ENCODE measurements at regions not wholly inside any gene's neighbourhood (a gene's known extent, or its start where the extent isn't known, plus 50 kb on each side); places are given as distances from the start of the nearest gene placed in this dataset.

DNA sequence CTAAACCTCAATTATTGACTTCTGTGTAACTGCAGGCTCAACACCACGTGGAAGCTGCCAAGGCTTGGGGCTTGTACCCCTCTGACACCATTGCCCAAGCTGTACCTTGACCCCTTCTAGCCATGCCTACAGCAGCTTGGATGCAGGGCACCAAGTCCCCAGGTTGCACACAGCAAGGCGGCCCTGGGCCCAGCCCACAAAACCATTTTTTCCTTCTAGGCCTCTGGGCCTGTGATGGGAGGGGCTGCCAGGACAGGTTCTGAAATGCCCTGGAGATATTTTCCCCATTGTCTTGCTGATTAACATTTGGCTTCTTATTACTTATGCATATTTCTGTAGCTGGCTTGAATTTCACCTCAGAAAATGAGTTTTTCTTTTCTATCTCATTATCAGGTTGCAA is 610.0 kb upstream of the LRRN3 start:
- Histone ChIP-seq H3K4me3 (ENCODE audit: low read depth, low read length) (no peak overlapping the region), H3K27ac (ENCODE audit: extremely low read depth, low read depth, low read length) (no peak overlapping the region), H3K4me1 (ENCODE audit: control insufficient read depth, insufficient read depth, low read length) (no peaks in the 10 kb centered on the region), H3K36me3 (ENCODE audit: control insufficient read depth in 2 of 2, insufficient read depth in 1 of 2, low read length in 2 of 2) (no peaks in the 10 kb centered on the region), H3K9me3 (ENCODE audit: control insufficient read depth, insufficient read depth, low read depth, low read length) (no peaks in the 10 kb centered on the region)
- ChIA-PET POLR2A (no interaction called here), CTCF (no interaction called here)
- TF ChIP-seq ZNF311 (tag by site-specific recombination; IDR thresholded peaks at IDR 0.05; ENCODE audit: borderline replicate concordance) (no peak), ZNF585B (tag by site-specific recombination; IDR thresholded peaks at IDR 0.05) (peak; percentile 87)

DNA sequence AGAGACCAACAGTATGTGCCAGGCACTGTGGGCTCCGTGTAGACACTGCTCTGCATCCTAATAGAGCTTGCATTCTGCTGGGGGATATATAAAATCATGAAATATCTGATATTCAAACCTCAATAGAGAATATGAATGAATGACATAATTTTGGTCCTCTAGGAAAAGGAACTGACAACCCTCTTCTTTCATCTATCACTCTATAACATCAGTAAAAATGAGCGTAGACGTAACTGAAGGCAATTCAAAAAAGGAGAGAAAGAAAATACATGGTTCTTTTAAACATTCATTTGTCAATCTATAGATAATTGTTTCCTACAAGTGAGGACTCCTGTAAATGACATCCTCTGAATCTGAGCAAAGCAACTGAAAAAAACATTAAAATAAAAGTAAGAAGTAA is 607.4 kb upstream of the LRRN3 start:
- H3K9me3 ChIP-seq (ENCODE audit: control insufficient read depth, insufficient read depth, low read depth, low read length): no peaks in the 10 kb centered on the region
- ChIA-PET POLR2A (no interaction called here), CTCF (no interaction called here)
- H3K4me1 ChIP-seq (ENCODE audit: control insufficient read depth, insufficient read depth, low read length): no peaks in the 10 kb centered on the region
- no peak overlapping the region for H3K27ac ChIP-seq (ENCODE audit: extremely low read depth, low read depth, low read length)
- H3K4me3 ChIP-seq (ENCODE audit: low read depth, low read length): no peak overlapping the region
- no peak for TF ChIP-seq ZNF169 (tag by site-specific recombination; IDR thresholded peaks at IDR 0.05)
- TF ChIP-seq BCL6B (tag by site-specific recombination; IDR thresholded peaks at IDR 0.05): no peak
- no peak for TF ChIP-seq ZNF785 (tag by site-specific recombination; IDR thresholded peaks at IDR 0.05)
- no peak for TF ChIP-seq TRIM28 (IDR thresholded peaks at IDR 0.05; ENCODE audit: borderline replicate concordance, low read length)
- TF ChIP-seq AEBP2 (tag by site-specific recombination; IDR thresholded peaks at IDR 0.05; ENCODE audit: borderline replicate concordance): no peak
- no peak for TF ChIP-seq KLF10 (tag by site-specific recombination; IDR thresholded peaks at IDR 0.05)
- no peak for TF ChIP-seq YY1 (tag by site-specific recombination; IDR thresholded peaks at IDR 0.05)
- no peak for TF ChIP-seq ZNF776 (tag by site-specific recombination; IDR thresholded peaks at IDR 0.05; ENCODE audit: borderline replicate concordance)
- no peak for TF ChIP-seq YY2 (tag by site-specific recombination; IDR thresholded peaks at IDR 0.05)
- TF ChIP-seq ZNF473 (tag by site-specific recombination; IDR thresholded peaks at IDR 0.05): no peak
- H3K36me3 ChIP-seq (ENCODE audit: control insufficient read depth in 2 of 2, insufficient read depth in 1 of 2, low read length in 2 of 2): no peaks in the 10 kb centered on the region

GRCh38 chr7:110484356-110484755 is 606.6 kb upstream of the LRRN3 start:
- no peak overlapping the region for H3K27ac ChIP-seq (ENCODE audit: extremely low read depth, low read depth, low read length)
- CTCF ChIA-PET: no interaction called here
- H3K4me3 ChIP-seq (ENCODE audit: low read depth, low read length): no peak overlapping the region
- TF ChIP-seq, protein P1, sequence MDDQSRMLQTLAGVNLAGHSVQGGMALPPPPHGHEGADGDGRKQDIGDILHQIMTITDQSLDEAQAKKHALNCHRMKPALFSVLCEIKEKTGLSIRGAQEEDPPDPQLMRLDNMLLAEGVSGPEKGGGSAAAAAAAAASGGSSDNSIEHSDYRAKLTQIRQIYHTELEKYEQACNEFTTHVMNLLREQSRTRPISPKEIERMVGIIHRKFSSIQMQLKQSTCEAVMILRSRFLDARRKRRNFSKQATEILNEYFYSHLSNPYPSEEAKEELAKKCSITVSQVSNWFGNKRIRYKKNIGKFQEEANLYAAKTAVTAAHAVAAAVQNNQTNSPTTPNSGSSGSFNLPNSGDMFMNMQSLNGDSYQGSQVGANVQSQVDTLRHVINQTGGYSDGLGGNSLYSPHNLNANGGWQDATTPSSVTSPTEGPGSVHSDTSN (CRISPR knock-in tag; IDR thresholded peaks at IDR 0.05): no peak
- TF ChIP-seq ZBTB7A (tag by site-specific recombination; IDR thresholded peaks at IDR 0.05; ENCODE audit: low read depth) (no peak), OSR2 (tag by site-specific recombination; IDR thresholded peaks at IDR 0.05) (no peak), ZNF664 (tag by site-specific recombination; IDR thresholded peaks at IDR 0.05) (no peak), ZNF514 (tag by site-specific recombination; IDR thresholded peaks at IDR 0.05) (no peak), ZNF48 (tag by site-specific recombination; IDR thresholded peaks at IDR 0.05) (no peak), ZNF223 (tag by site-specific recombination; IDR thresholded peaks at IDR 0.05) (no peak), ZNF501 (tag by site-specific recombination; IDR thresholded peaks at IDR 0.05) (no peak), ZSCAN16 (tag by site-specific recombination; IDR thresholded peaks at IDR 0.05) (no peak), SETDB1 (IDR thresholded peaks at IDR 0.05; ENCODE audit: insufficient read length, low read length) (no peak), ZNF121 (tag by site-specific recombination; IDR thresholded peaks at IDR 0.05) (no peak), BCL6B (tag by site-specific recombination; IDR thresholded peaks at IDR 0.05) (no peak), ZNF19 (tag by site-specific recombination; IDR thresholded peaks at IDR 0.05; ENCODE audit: low read depth) (no peak), ZNF610 (tag by site-specific recombination; IDR thresholded peaks at IDR 0.05; ENCODE audit: borderline replicate concordance) (no peak), CTCF (tag by site-specific recombination; IDR thresholded peaks at IDR 0.05) (no peak)
- POLR2A ChIA-PET: no interaction called here
- no peaks in the 10 kb centered on the region for H3K9me3 ChIP-seq (ENCODE audit: control insufficient read depth, insufficient read depth, low read depth, low read length)
- no peaks in the 10 kb centered on the region for H3K4me1 ChIP-seq (ENCODE audit: control insufficient read depth, insufficient read depth, low read length)
- H3K36me3 ChIP-seq (ENCODE audit: control insufficient read depth in 2 of 2, insufficient read depth in 1 of 2, low read length in 2 of 2): no peaks in the 10 kb centered on the region
